Astrocyte (in vitro differentiated cells and primary cell): ENCODE measurements at regions not wholly inside any gene's neighbourhood (a gene's known extent, or its start where the extent isn't known, plus 50 kb on each side); places are given as distances from the start of the nearest gene placed in this dataset.
A peak's percentile ranks its signal among the peaks of the same experiment; 100 is the strongest.

Experiments
- DNase-seq: peaks from one replicate; pipeline ENCODE4 v3.0.0-alpha.2; 2010; ENCODE audit warnings: low read depth
- FAIRE-seq: peaks from 2 replicates; lab custom pipeline; 2011; peaks lifted over from hg19 to GRCh38; lab: Jason Lieb, UNC
- H2AFZ ChIP-seq: 2 replicates; pipeline ENCODE4 v1.6.0; 2012; ENCODE audit warnings: low read depth, low read length, inconsistent platforms
- H3K27ac ChIP-seq: 2 replicates; pipeline ENCODE4 v1.5.1; 2011; ENCODE audit warnings: low read depth, low read length, inconsistent platforms
- H3K27me3 ChIP-seq: 2 replicates; pipeline ENCODE4 v1.6.0; 2011; ENCODE audit warnings: low read length, inconsistent platforms; ENCODE audit not compliant: insufficient read depth
- H3K36me3 ChIP-seq: 2 replicates; pipeline ENCODE4 v1.5.1; 2011; ENCODE audit warnings: low read length, inconsistent platforms; ENCODE audit not compliant: insufficient read depth
- H3K4me1 ChIP-seq: 2 replicates; pipeline ENCODE4 v1.5.1; 2011; ENCODE audit warnings: low read length, inconsistent platforms; ENCODE audit not compliant: insufficient read depth
- H3K4me2 ChIP-seq: 2 replicates; pipeline ENCODE4 v1.6.0; 2012; ENCODE audit warnings: low read length, inconsistent platforms
- H3K4me3 ChIP-seq: 2 replicates; pipeline ENCODE4 v1.5.1; 2011; ENCODE audit warnings: low read depth, mild to moderate bottlenecking, low read length, inconsistent platforms; ENCODE audit not compliant: insufficient read depth
- H3K79me2 ChIP-seq: 2 replicates; pipeline ENCODE4 v1.6.0; 2012; ENCODE audit warnings: mild to moderate bottlenecking, low read length, inconsistent platforms; ENCODE audit not compliant: insufficient read depth
- H3K9ac ChIP-seq: 2 replicates; pipeline ENCODE4 v1.6.0; 2012; ENCODE audit warnings: mild to moderate bottlenecking, low read length, inconsistent platforms
- H3K9me3 ChIP-seq: 2 replicates; pipeline ENCODE4 v1.5.1; 2012; ENCODE audit warnings: low read depth, mild to moderate bottlenecking, low read length, inconsistent platforms; ENCODE audit not compliant: insufficient read depth
- H4K20me1 ChIP-seq: 2 replicates; pipeline ENCODE4 v1.6.0; 2012; ENCODE audit warnings: low read length, inconsistent platforms; ENCODE audit not compliant: insufficient read depth
- H3K27ac Mint-ChIP-seq: one replicate; pipeline ENCODE4 v1.8.0; 2021; ENCODE audit warnings: mild to moderate bottlenecking, mixed read lengths; ENCODE audit not compliant: unreplicated experiment
- H3K27me3 Mint-ChIP-seq: one replicate; pipeline ENCODE4 v1.8.0; 2021; ENCODE audit warnings: low read depth, mixed read lengths; ENCODE audit not compliant: unreplicated experiment
- H3K36me3 Mint-ChIP-seq: one replicate; pipeline ENCODE4 v1.8.0; 2021; ENCODE audit warnings: low read depth, mixed read lengths; ENCODE audit not compliant: unreplicated experiment
- H3K4me1 Mint-ChIP-seq: one replicate; pipeline ENCODE4 v1.8.0; 2021; ENCODE audit warnings: low read depth, mixed read lengths; ENCODE audit not compliant: unreplicated experiment
- H3K4me3 Mint-ChIP-seq: one replicate; pipeline ENCODE4 v1.8.0; 2021; ENCODE audit warnings: mild to moderate bottlenecking, moderate library complexity, mixed read lengths; ENCODE audit not compliant: unreplicated experiment
- H3K9me3 Mint-ChIP-seq: one replicate; pipeline ENCODE4 v1.8.0; 2021; ENCODE audit warnings: mild to moderate bottlenecking, mixed read lengths; ENCODE audit not compliant: unreplicated experiment
- CTCF ChIP-seq: IDR thresholded peaks from 2 replicates; pipeline ENCODE4 v1.5.1; 2011; ENCODE audit warnings: low read depth, mild to moderate bottlenecking, inconsistent platforms, low read length, moderate library complexity; ENCODE audit not compliant: insufficient read depth
- EZH2 ChIP-seq: IDR thresholded peaks from 2 replicates; pipeline ENCODE4 v1.6.1; 2012; ENCODE audit warnings: mild to moderate bottlenecking, low read length, inconsistent platforms; ENCODE audit not compliant: insufficient read depth

- Histone ChIP-seq H2AFZ (no peak overlapping the region), H3K9me3 (no peaks in the 10 kb centered on the region), H3K9ac (no peak overlapping the region), H3K4me3 (no peak overlapping the region), H3K79me2 (no peaks in the 10 kb centered on the region), H3K4me2 (peak overlapping the region; percentile 3), H3K36me3 (no peaks in the 10 kb centered on the region), H4K20me1 (no peaks in the 10 kb centered on the region), H3K27ac (no peak overlapping the region), H3K27me3 (no peaks in the 10 kb centered on the region), H3K4me1 (peaks cover 5% of the 10 kb centered on the region)
- H3K4me3 Mint-ChIP-seq = no peak overlapping the region
- no peaks in the 10 kb centered on the region for H3K36me3 Mint-ChIP-seq
- no peaks in the 10 kb centered on the region for H3K27me3 Mint-ChIP-seq
- no peaks in the 10 kb centered on the region for H3K9me3 Mint-ChIP-seq
- peak; percentile 90 for FAIRE-seq
- TF ChIP-seq CTCF = no peak
- TF ChIP-seq EZH2 = no peak
- H3K27ac Mint-ChIP-seq = no peak overlapping the region
- DNase-seq = peak; percentile 76
- peaks cover 5% of the 10 kb centered on the region for H3K4me1 Mint-ChIP-seq
Measured at GRCh38 chr4:137267024-137267423, 265.3 kb downstream of the PCDH18 start.

- Histone ChIP-seq H3K9me3 (no peaks in the 10 kb centered on the region), H3K4me1 (peaks cover 5% of the 10 kb centered on the region), H2AFZ (peak overlapping the region; percentile 39), H3K4me3 (no peak overlapping the region), H3K36me3 (no peaks in the 10 kb centered on the region), H3K79me2 (no peaks in the 10 kb centered on the region), H3K4me2 (peak overlapping the region; percentile 12), H3K27ac (no peak overlapping the region), H4K20me1 (no peaks in the 10 kb centered on the region), H3K27me3 (no peaks in the 10 kb centered on the region), H3K9ac (no peak overlapping the region)
- Mint-ChIP-seq H3K27ac (no peak overlapping the region), H3K27me3 (no peaks in the 10 kb centered on the region), H3K36me3 (no peaks in the 10 kb centered on the region), H3K4me1 (peaks cover 5% of the 10 kb centered on the region), H3K9me3 (no peaks in the 10 kb centered on the region), H3K4me3 (no peak overlapping the region)
- DNase-seq = peak; percentile 33
- peak; percentile 45 for FAIRE-seq
- TF ChIP-seq EZH2 (no peak), CTCF (no peak)
Measured at GRCh38 chr4:137266511-137266910, 265.8 kb downstream of the PCDH18 start.

- H3K27ac ChIP-seq = no peak overlapping the region
- Mint-ChIP-seq H3K36me3 (no peaks in the 10 kb centered on the region), H3K9me3 (no peaks in the 10 kb centered on the region), H3K4me1 (peaks cover 5% of the 10 kb centered on the region), H3K27me3 (no peaks in the 10 kb centered on the region), H3K4me3 (no peak overlapping the region), H3K27ac (no peak overlapping the region)
- no peaks in the 10 kb centered on the region for H4K20me1 ChIP-seq
- no peaks in the 10 kb centered on the region for H3K79me2 ChIP-seq
- no peaks in the 10 kb centered on the region for H3K27me3 ChIP-seq
- no peak for DNase-seq
- no peak overlapping the region for H3K4me3 ChIP-seq
- no peak overlapping the region for H3K9ac ChIP-seq
- TF ChIP-seq EZH2 (no peak), CTCF (no peak)
- no peaks in the 10 kb centered on the region for H3K9me3 ChIP-seq
- H2AFZ ChIP-seq = no peak overlapping the region
- no peaks in the 10 kb centered on the region for H3K36me3 ChIP-seq
- FAIRE-seq = no peak
- no peak overlapping the region for H3K4me2 ChIP-seq
- H3K4me1 ChIP-seq = peaks cover 5% of the 10 kb centered on the region
Measured at GRCh38 chr4:137263206-137263605, 269.1 kb downstream of the PCDH18 start.
